HepG2 (cell line): ENCODE measurements at regions not wholly inside any gene's neighbourhood (a gene's known extent, or its start where the extent isn't known, plus 50 kb on each side); places are given as distances from the start of the nearest gene placed in this dataset.

ENCODE experiments used
- ARHGAP35 ChIP-seq: sonication (generic); formaldehyde crosslinking; IDR thresholded peaks from 2 replicates; pipeline ENCODE4 v1.9.0; 2022; ENCODE audit warnings: mild to moderate bottlenecking, inconsistent platforms, moderate library complexity, missing genetic modification reagents, borderline replicate concordance
- DR1 ChIP-seq: sonication (generic); formaldehyde crosslinking; IDR thresholded peaks from 2 replicates; pipeline ENCODE4 v1.8.0; 2021; ENCODE audit warnings: mild to moderate bottlenecking, missing genetic modification reagents, inconsistent platforms
- FOXO4 ChIP-seq: sonication (generic); formaldehyde crosslinking; conservative IDR thresholded peaks from 2 replicates; pipeline ENCODE4 v1.8.1; 2023; ENCODE audit warnings: missing genetic modification reagents
- MED13 ChIP-seq: sonication (generic); formaldehyde crosslinking; IDR thresholded peaks from 2 replicates; pipeline ENCODE4 v1.5.0; 2020; ENCODE audit warnings: missing genetic modification reagents
- NFIB ChIP-seq: sonication (generic); formaldehyde crosslinking; IDR thresholded peaks from 2 replicates; pipeline ENCODE4 v1.9.0; 2021; ENCODE audit warnings: missing genetic modification reagents, mild to moderate bottlenecking, borderline replicate concordance
- SKI ChIP-seq: fragments of 450-650 bp; IDR thresholded peaks from one replicate; pipeline ENCODE4 v1.6.1; 2018; ENCODE audit warnings: mild to moderate bottlenecking; ENCODE audit not compliant: partially characterized antibody
- SMYD3 ChIP-seq: sonication (generic); formaldehyde crosslinking; IDR thresholded peaks from 2 replicates; pipeline ENCODE4 v1.8.1; 2023; ENCODE audit warnings: mild to moderate bottlenecking, missing genetic modification reagents
- SNAPC2 ChIP-seq: sonication (generic); formaldehyde crosslinking; IDR thresholded peaks from 2 replicates; pipeline ENCODE4 v1.8.1; 2022; ENCODE audit warnings: mild to moderate bottlenecking, missing genetic modification reagents
- STAG1 ChIP-seq: sonication (generic); formaldehyde crosslinking; IDR thresholded peaks from 2 replicates; pipeline ENCODE4 v1.4.0; 2020; ENCODE audit warnings: missing genetic modification reagents
- THYN1 ChIP-seq: sonication (generic); formaldehyde crosslinking; IDR thresholded peaks from 2 replicates; pipeline ENCODE4 v1.8.1; 2023; ENCODE audit warnings: low read depth, mild to moderate bottlenecking, moderate library complexity, missing genetic modification reagents, borderline replicate concordance
- ZBTB20 ChIP-seq: sonication (generic); formaldehyde crosslinking; IDR thresholded peaks from 2 replicates; pipeline ENCODE4 v1.8.1; 2023; ENCODE audit warnings: missing genetic modification reagents, low read depth, mild to moderate bottlenecking, borderline replicate concordance
- ZNF709 ChIP-seq: sonication (generic); formaldehyde crosslinking; IDR thresholded peaks from 2 replicates; pipeline ENCODE4 v1.5.0; 2020; ENCODE audit warnings: mild to moderate bottlenecking, missing genetic modification reagents
- ZNF768 ChIP-seq: sonication (generic); formaldehyde crosslinking; IDR thresholded peaks from 2 replicates; pipeline ENCODE4 v1.4.0; 2020; ENCODE audit warnings: missing genetic modification reagents
- ZUFSP ChIP-seq: sonication (generic); formaldehyde crosslinking; IDR thresholded peaks from 2 replicates; pipeline ENCODE4 v1.9.0; 2021; ENCODE audit warnings: missing genetic modification reagents, mild to moderate bottlenecking, borderline replicate concordance
- TF ChIP-seq, protein P1 (sequence below): sonication (generic); formaldehyde crosslinking; IDR thresholded peaks from 2 replicates; pipeline ENCODE4 v1.5.0; 2020; ENCODE audit warnings: missing genetic modification reagents
- TF ChIP-seq, protein P2 (sequence below): sonication (generic); formaldehyde crosslinking; IDR thresholded peaks from 2 replicates; pipeline ENCODE4 v1.5.0; 2020; ENCODE audit warnings: mild to moderate bottlenecking, missing genetic modification reagents, borderline replicate concordance
- TF ChIP-seq, protein P3 (sequence below): sonication (generic); formaldehyde crosslinking; IDR thresholded peaks from 2 replicates; pipeline ENCODE4 v1.4.0; 2020; ENCODE audit warnings: mild to moderate bottlenecking, missing genetic modification reagents
- TF ChIP-seq, protein P4 (sequence below): sonication (generic); formaldehyde crosslinking; IDR thresholded peaks from 2 replicates; pipeline ENCODE4 v1.8.0; 2022; ENCODE audit warnings: mild to moderate bottlenecking, missing genetic modification reagents; ENCODE audit not compliant: insufficient replicate concordance

GRCh38 chr12:11500188-11500860 is 105.0 kb upstream of the PRB2 start (continued):
- TF ChIP-seq ZBTB20: peak; percentile 99; the same call in 1 of the 2 replicates
- TF ChIP-seq ZNF709 (CRISPR knock-in tag): peak; percentile 98
- TF ChIP-seq ARHGAP35: peak; percentile 98
- TF ChIP-seq SKI: no peak
- TF ChIP-seq, protein P1, sequence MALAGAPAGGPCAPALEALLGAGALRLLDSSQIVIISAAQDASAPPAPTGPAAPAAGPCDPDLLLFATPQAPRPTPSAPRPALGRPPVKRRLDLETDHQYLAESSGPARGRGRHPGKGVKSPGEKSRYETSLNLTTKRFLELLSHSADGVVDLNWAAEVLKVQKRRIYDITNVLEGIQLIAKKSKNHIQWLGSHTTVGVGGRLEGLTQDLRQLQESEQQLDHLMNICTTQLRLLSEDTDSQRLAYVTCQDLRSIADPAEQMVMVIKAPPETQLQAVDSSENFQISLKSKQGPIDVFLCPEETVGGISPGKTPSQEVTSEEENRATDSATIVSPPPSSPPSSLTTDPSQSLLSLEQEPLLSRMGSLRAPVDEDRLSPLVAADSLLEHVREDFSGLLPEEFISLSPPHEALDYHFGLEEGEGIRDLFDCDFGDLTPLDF: peak; percentile 82
- TF ChIP-seq ZNF768 (CRISPR knock-in tag): peak; percentile 91
- TF ChIP-seq, protein P2, sequence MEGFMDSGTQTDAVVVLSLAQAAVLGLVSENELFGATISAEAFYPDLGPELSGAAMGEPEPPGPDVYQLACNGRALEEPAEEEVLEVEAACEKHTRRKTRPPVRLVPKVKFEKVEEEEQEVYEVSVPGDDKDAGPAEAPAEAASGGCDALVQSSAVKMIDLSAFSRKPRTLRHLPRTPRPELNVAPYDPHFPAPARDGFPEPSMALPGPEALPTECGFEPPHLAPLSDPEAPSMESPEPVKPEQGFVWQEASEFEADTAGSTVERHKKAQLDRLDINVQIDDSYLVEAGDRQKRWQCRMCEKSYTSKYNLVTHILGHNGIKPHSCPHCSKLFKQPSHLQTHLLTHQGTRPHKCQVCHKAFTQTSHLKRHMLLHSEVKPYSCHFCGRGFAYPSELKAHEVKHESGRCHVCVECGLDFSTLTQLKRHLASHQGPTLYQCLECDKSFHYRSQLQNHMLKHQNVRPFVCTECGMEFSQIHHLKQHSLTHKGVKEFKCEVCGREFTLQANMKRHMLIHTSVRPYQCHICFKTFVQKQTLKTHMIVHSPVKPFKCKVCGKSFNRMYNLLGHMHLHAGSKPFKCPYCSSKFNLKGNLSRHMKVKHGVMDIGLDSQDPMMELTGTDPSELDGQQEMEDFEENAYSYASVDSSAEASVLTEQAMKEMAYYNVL: peak; percentile 81; the same call in 1 of the 2 replicates
- TF ChIP-seq, protein P3, sequence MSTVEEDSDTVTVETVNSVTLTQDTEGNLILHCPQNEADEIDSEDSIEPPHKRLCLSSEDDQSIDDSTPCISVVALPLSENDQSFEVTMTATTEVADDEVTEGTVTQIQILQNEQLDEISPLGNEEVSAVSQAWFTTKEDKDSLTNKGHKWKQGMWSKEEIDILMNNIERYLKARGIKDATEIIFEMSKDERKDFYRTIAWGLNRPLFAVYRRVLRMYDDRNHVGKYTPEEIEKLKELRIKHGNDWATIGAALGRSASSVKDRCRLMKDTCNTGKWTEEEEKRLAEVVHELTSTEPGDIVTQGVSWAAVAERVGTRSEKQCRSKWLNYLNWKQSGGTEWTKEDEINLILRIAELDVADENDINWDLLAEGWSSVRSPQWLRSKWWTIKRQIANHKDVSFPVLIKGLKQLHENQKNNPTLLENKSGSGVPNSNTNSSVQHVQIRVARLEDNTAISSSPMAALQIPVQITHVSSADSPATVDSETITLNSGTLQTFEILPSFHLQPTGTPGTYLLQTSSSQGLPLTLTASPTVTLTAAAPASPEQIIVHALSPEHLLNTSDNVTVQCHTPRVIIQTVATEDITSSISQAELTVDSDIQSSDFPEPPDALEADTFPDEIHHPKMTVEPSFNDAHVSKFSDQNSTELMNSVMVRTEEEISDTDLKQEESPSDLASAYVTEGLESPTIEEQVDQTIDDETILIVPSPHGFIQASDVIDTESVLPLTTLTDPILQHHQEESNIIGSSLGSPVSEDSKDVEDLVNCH (CRISPR knock-in tag): 0 out of 2 replicates have a peak, but pooled peaks have one; percentile 42
- TF ChIP-seq STAG1 (CRISPR knock-in tag): peak; percentile 29
- no peak for TF ChIP-seq ZUFSP (CRISPR knock-in tag)
- TF ChIP-seq SNAPC2 (CRISPR knock-in tag): peak; percentile 96
- 0 out of 2 replicates have a peak, but pooled peaks have one; percentile 87 for TF ChIP-seq FOXO4
- no peak for TF ChIP-seq THYN1 (CRISPR knock-in tag)
- TF ChIP-seq DR1: no peak
- peak; percentile 97; the same call in 1 of the 2 replicates for TF ChIP-seq SMYD3
- no peak for TF ChIP-seq NFIB (CRISPR knock-in tag)
- peak; percentile 94 for TF ChIP-seq MED13 (CRISPR knock-in tag)
- TF ChIP-seq, protein P4, sequence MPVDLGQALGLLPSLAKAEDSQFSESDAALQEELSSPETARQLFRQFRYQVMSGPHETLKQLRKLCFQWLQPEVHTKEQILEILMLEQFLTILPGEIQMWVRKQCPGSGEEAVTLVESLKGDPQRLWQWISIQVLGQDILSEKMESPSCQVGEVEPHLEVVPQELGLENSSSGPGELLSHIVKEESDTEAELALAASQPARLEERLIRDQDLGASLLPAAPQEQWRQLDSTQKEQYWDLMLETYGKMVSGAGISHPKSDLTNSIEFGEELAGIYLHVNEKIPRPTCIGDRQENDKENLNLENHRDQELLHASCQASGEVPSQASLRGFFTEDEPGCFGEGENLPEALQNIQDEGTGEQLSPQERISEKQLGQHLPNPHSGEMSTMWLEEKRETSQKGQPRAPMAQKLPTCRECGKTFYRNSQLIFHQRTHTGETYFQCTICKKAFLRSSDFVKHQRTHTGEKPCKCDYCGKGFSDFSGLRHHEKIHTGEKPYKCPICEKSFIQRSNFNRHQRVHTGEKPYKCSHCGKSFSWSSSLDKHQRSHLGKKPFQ: peak; percentile 93
